Colon (tissue), 2 donors: ENCODE measurements at regions not wholly inside any gene's neighbourhood (a gene's known extent, or its start where the extent isn't known, plus 50 kb on each side); places are given as distances from the start of the nearest gene placed in this dataset.
"Not testable (repeated sequence)": the region's sequence is repeated elsewhere in the genome, so short reads cannot be mapped to it uniquely, and the experiment has no call there.

Source experiments
- FAIRE-seq: peaks from 2 replicates; lab custom pipeline; 2012; peaks lifted over from hg19 to GRCh38; lab: Jason Lieb, UNC
- donor health status: control.
- donor health status: control.

GRCh38 chr2:125596612-125597011 is 1059.3 kb upstream of the GYPC start:
- FAIRE-seq = no peak

GRCh38 chr2:125615438-125615837 is 1040.5 kb upstream of the GYPC start:
- no peak for FAIRE-seq

- no peak for FAIRE-seq
These were observed 1025.6 kb upstream of the GYPC start for GRCh38 chr2:125630377-125630776.

GRCh38 chr2:125634662-125635061 is 1021.3 kb upstream of the GYPC start:
- no peak for FAIRE-seq

- FAIRE-seq = no peak
These were observed 1017.6 kb upstream of the GYPC start for GRCh38 chr2:125638345-125638744.

GRCh38 chr2:125642032-125642431 is 1013.9 kb upstream of the GYPC start:
- no peak for FAIRE-seq

GRCh38 chr2:125643128-125643527 is 1012.8 kb upstream of the GYPC start:
- FAIRE-seq = no peak

GRCh38 chr2:125643585-125643984 is 1012.4 kb upstream of the GYPC start:
- FAIRE-seq = no peak

- FAIRE-seq = no peak
These were observed 1011.7 kb upstream of the GYPC start for GRCh38 chr2:125644257-125644656.

GRCh38 chr2:125652280-125652679 is 1003.7 kb upstream of the GYPC start:
- no peak for FAIRE-seq

- FAIRE-seq = no peak
These were observed 1001.7 kb upstream of the GYPC start for GRCh38 chr2:125654226-125654625.

- no peak for FAIRE-seq
These were observed 999.8 kb upstream of the GYPC start for GRCh38 chr2:125656190-125656589.

- FAIRE-seq = no peak
These were observed 997.4 kb upstream of the GYPC start for GRCh38 chr2:125658583-125658982.

GRCh38 chr2:125660369-125660768 is 995.6 kb upstream of the GYPC start:
- FAIRE-seq = not testable (repeated sequence)

- no peak for FAIRE-seq
These were observed 988.3 kb upstream of the GYPC start for GRCh38 chr2:125667630-125668029.

- FAIRE-seq = no peak
These were observed 976.1 kb upstream of the GYPC start for GRCh38 chr2:125679903-125680302.

GRCh38 chr2:125680809-125681208 is 975.1 kb upstream of the GYPC start:
- no peak for FAIRE-seq

GRCh38 chr2:125681576-125681975 is 974.4 kb upstream of the GYPC start:
- FAIRE-seq = no peak

- FAIRE-seq = no peak
These were observed 973.8 kb upstream of the GYPC start for GRCh38 chr2:125681976-125682805.

- no peak for FAIRE-seq
These were observed 971.7 kb upstream of the GYPC start for GRCh38 chr2:125684256-125684655.

GRCh38 chr2:125684932-125685331 is 971.0 kb upstream of the GYPC start:
- no peak for FAIRE-seq

- no peak for FAIRE-seq
These were observed 959.4 kb upstream of the GYPC start for GRCh38 chr2:125696560-125696959.

GRCh38 chr2:125698280-125698679 is 957.7 kb upstream of the GYPC start:
- no peak for FAIRE-seq

- no peak for FAIRE-seq
These were observed 954.9 kb upstream of the GYPC start for GRCh38 chr2:125701070-125701469.
